ENCODE measurements at regions not wholly inside any gene's neighbourhood (a gene's known extent, or its start where the extent isn't known, plus 50 kb on each side); places are given as distances from the start of the nearest gene placed in this dataset.

- TF ChIP-seq BCL11B (tag by site-specific recombination; IDR thresholded peaks at IDR 0.05; ENCODE audit: low read depth) (no peak), SP2 (tag by site-specific recombination; IDR thresholded peaks at IDR 0.05) (no peak), ZNF596 (tag by site-specific recombination; IDR thresholded peaks at IDR 0.05) (no peak)
Measured at GRCh38 chr6:23350752-23351453, 775.1 kb upstream of the NRSN1 start (continued).

DNA sequence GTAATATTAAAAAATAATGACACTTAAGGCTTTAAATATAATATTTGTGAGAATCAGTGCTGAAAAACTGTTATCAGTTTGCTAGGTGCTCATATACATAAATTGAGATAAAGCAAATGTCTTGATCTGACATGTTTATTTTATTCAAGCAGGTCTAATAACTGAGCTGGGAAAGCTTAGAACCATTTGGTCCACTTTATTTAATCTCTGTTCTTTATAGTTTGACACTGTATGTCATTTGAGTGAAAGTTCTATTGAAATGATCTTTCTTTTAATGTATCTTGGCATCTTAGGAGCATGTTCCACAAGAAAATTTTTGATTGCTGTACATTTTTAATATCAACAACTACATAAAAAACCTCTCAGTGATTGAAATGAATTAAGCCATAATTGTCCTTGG is 772.0 kb upstream of the NRSN1 start:
- ChIA-PET CTCF (no interaction called here), POLR2A (no interaction called here)
- TF ChIP-seq EGR2 (tag by site-specific recombination; IDR thresholded peaks at IDR 0.05; ENCODE audit: low read depth) (no peak), ZIC2 (tag by site-specific recombination; IDR thresholded peaks at IDR 0.05) (no peak), ZNF549 (tag by site-specific recombination; IDR thresholded peaks at IDR 0.05) (no peak), HOXD13 (CRISPR knock-in tag; IDR thresholded peaks at IDR 0.05; ENCODE audit: borderline replicate concordance) (no peak), ZNF558 (tag by site-specific recombination; IDR thresholded peaks at IDR 0.05) (no peak), ZNF221 (tag by site-specific recombination; IDR thresholded peaks at IDR 0.05; ENCODE audit: borderline replicate concordance) (no peak), ZNF248 (tag by site-specific recombination; IDR thresholded peaks at IDR 0.05) (no peak), TCF7L2 (IDR thresholded peaks at IDR 0.05; ENCODE audit: borderline replicate concordance, low read depth, low read length) (no peak), ZNF560 (tag by site-specific recombination; IDR thresholded peaks at IDR 0.05; ENCODE audit: borderline replicate concordance) (no peak), SP2 (tag by site-specific recombination; IDR thresholded peaks at IDR 0.05) (no peak), ZNF677 (tag by site-specific recombination; IDR thresholded peaks at IDR 0.05) (no peak), ZNF2 (tag by site-specific recombination; IDR thresholded peaks at IDR 0.05) (no peak), ZNF391 (tag by site-specific recombination; IDR thresholded peaks at IDR 0.05; ENCODE audit: borderline replicate concordance, low read depth) (no peak)
- TF ChIP-seq, protein P1, sequence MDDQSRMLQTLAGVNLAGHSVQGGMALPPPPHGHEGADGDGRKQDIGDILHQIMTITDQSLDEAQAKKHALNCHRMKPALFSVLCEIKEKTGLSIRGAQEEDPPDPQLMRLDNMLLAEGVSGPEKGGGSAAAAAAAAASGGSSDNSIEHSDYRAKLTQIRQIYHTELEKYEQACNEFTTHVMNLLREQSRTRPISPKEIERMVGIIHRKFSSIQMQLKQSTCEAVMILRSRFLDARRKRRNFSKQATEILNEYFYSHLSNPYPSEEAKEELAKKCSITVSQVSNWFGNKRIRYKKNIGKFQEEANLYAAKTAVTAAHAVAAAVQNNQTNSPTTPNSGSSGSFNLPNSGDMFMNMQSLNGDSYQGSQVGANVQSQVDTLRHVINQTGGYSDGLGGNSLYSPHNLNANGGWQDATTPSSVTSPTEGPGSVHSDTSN (CRISPR knock-in tag; IDR thresholded peaks at IDR 0.05), result no peak
- TF ChIP-seq, protein P2, sequence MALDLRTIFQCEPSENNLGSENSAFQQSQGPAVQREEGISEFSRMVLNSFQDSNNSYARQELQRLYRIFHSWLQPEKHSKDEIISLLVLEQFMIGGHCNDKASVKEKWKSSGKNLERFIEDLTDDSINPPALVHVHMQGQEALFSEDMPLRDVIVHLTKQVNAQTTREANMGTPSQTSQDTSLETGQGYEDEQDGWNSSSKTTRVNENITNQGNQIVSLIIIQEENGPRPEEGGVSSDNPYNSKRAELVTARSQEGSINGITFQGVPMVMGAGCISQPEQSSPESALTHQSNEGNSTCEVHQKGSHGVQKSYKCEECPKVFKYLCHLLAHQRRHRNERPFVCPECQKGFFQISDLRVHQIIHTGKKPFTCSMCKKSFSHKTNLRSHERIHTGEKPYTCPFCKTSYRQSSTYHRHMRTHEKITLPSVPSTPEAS (tag by site-specific recombination; IDR thresholded peaks at IDR 0.05), result no peak
- H3K4me1 ChIP-seq (ENCODE audit: control insufficient read depth, insufficient read depth, low read length), result no peaks in the 10 kb centered on the region
- H3K36me3 ChIP-seq (ENCODE audit: control insufficient read depth in 2 of 2, insufficient read depth in 1 of 2, low read length in 2 of 2), result no peaks in the 10 kb centered on the region
- no peak overlapping the region for H3K27ac ChIP-seq (ENCODE audit: extremely low read depth, low read depth, low read length)
- H3K9me3 ChIP-seq (ENCODE audit: control insufficient read depth, insufficient read depth, low read depth, low read length), result no peaks in the 10 kb centered on the region
- H3K4me3 ChIP-seq (ENCODE audit: low read depth, low read length), result no peak overlapping the region

DNA sequence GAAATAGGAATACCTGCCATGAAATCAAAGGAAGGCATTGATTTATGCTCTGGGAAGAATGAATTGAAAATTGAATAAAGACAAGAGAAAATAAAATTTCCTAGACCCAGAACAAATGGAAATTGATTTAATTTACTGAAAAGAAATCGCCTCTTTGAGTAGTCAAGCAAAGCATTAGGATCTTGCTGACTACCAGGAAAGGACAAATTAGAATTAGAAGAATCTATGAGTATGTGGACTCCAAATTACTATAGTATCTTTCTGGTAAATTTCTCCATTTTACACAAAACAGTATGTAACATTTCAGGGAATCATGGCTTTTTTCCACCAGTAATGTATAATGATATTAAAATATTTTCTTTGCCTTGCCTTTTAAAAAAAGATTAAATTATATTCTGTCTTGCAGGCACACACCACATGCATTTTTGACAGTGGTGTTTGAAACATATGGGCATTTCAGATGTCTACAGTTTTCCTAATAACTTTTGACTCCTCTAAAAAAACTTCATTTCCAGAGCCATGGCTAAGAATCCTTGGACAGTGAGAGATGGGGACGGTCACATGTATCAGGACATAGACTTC is 768.7 kb upstream of the NRSN1 start:
- Histone ChIP-seq H3K4me3 (ENCODE audit: low read depth, low read length) (no peak overlapping the region), H3K4me1 (ENCODE audit: control insufficient read depth, insufficient read depth, low read length) (no peaks in the 10 kb centered on the region), H3K9me3 (ENCODE audit: control insufficient read depth, insufficient read depth, low read depth, low read length) (no peaks in the 10 kb centered on the region), H3K27ac (ENCODE audit: extremely low read depth, low read depth, low read length) (no peak overlapping the region), H3K36me3 (ENCODE audit: control insufficient read depth in 2 of 2, insufficient read depth in 1 of 2, low read length in 2 of 2) (no peaks in the 10 kb centered on the region)
- no peak for TF ChIP-seq ZNF184 (tag by site-specific recombination; IDR thresholded peaks at IDR 0.05)
- TF ChIP-seq, protein P3, sequence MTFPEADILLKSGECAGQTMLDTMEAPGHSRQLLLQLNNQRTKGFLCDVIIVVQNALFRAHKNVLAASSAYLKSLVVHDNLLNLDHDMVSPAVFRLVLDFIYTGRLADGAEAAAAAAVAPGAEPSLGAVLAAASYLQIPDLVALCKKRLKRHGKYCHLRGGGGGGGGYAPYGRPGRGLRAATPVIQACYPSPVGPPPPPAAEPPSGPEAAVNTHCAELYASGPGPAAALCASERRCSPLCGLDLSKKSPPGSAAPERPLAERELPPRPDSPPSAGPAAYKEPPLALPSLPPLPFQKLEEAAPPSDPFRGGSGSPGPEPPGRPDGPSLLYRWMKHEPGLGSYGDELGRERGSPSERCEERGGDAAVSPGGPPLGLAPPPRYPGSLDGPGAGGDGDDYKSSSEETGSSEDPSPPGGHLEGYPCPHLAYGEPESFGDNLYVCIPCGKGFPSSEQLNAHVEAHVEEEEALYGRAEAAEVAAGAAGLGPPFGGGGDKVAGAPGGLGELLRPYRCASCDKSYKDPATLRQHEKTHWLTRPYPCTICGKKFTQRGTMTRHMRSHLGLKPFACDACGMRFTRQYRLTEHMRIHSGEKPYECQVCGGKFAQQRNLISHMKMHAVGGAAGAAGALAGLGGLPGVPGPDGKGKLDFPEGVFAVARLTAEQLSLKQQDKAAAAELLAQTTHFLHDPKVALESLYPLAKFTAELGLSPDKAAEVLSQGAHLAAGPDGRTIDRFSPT (tag by site-specific recombination; IDR thresholded peaks at IDR 0.05), result no peak
- CTCF ChIA-PET, result no interaction called here
- POLR2A ChIA-PET, result no interaction called here
